ENCODE measurements at regions not wholly inside any gene's neighbourhood (a gene's known extent, or its start where the extent isn't known, plus 50 kb on each side); places are given as distances from the start of the nearest gene placed in this dataset.

GRCh38 chr15:92831655-92832328, 68.3 kb upstream of the CHD2 start:
- H3K4me1 ChIP-seq: peaks cover 37 to 38% of the 10 kb centered on the region in 2 donors
- no peaks in the 10 kb centered on the region for H3K27me3 ChIP-seq
- H3K9me3 ChIP-seq: no peaks in the 10 kb centered on the region
- peak overlapping the region; percentile 41 to 48 (median 42) for H3K4me3 ChIP-seq
- ATAC-seq (peak; percentile 97), DNase-seq (peak; percentile 95 to 98)
- H3K36me3 ChIP-seq: no peaks in the 10 kb centered on the region
- in situ Hi-C loops (cut with MboI; ENCODE audit: low sequenced_read_pairs in 4 of 4) (no loop called here), intact Hi-C loops (cut with DNase I; ENCODE audit: low total_unique reads) (loop anchor here (1.0 kb wide), 2 partner anchors 22 to 51 kb away; no protein-coding TSS in a partner anchor)
- H3K27ac ChIP-seq: peak overlapping the region; percentile 85 to 92 (median 90)
- TF ChIP-seq, protein P1, sequence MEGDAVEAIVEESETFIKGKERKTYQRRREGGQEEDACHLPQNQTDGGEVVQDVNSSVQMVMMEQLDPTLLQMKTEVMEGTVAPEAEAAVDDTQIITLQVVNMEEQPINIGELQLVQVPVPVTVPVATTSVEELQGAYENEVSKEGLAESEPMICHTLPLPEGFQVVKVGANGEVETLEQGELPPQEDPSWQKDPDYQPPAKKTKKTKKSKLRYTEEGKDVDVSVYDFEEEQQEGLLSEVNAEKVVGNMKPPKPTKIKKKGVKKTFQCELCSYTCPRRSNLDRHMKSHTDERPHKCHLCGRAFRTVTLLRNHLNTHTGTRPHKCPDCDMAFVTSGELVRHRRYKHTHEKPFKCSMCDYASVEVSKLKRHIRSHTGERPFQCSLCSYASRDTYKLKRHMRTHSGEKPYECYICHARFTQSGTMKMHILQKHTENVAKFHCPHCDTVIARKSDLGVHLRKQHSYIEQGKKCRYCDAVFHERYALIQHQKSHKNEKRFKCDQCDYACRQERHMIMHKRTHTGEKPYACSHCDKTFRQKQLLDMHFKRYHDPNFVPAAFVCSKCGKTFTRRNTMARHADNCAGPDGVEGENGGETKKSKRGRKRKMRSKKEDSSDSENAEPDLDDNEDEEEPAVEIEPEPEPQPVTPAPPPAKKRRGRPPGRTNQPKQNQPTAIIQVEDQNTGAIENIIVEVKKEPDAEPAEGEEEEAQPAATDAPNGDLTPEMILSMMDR (IDR thresholded peaks at IDR 0.05 in 4 of 5, conservative IDR thresholded peaks at IDR 0.05 in 1 of 5): no peak
- peak; percentile 76 to 95 for TF ChIP-seq POLR2A (IDR thresholded peaks at IDR 0.05)

DNA sequence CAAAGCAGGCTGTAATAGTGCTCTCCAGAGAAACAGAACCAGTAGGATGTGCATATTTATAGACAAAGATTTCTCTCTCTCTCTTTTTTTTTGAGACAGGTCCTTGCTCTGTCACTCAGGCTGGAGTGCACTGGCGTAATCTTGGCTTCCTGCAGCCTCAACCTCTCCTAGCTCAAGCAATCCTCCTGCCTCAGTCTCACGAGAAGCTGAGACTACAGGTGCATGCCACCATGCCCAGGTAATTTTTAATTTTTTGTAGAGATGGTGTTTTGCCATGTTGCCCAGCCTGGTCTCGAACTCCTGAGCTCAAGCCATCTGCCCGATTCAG, 67.1 kb upstream of the CHD2 start:
- H3K27me3 ChIP-seq: no peaks in the 10 kb centered on the region
- H3K27ac ChIP-seq: peak overlapping the region; percentile 85 to 92 (median 90)
- no peak for TF ChIP-seq POLR2A (IDR thresholded peaks at IDR 0.05)
- TF ChIP-seq, protein P1 (IDR thresholded peaks at IDR 0.05 in 4 of 5, conservative IDR thresholded peaks at IDR 0.05 in 1 of 5): no peak
- no peaks in the 10 kb centered on the region for H3K9me3 ChIP-seq
- ATAC-seq (no peak), DNase-seq (no peak)
- H3K36me3 ChIP-seq: no peaks in the 10 kb centered on the region
- H3K4me3 ChIP-seq: peak overlapping the region in 1 of 4 donors; percentile 15
- H3K4me1 ChIP-seq: peaks cover 37 to 38% of the 10 kb centered on the region in 2 donors
- in situ Hi-C loops (cut with MboI; ENCODE audit: low sequenced_read_pairs in 4 of 4) (no loop called here), intact Hi-C loops (cut with DNase I; ENCODE audit: low total_unique reads) (no loop called here)

- Histone ChIP-seq H3K36me3 (no peaks in the 10 kb centered on the region), H3K27me3 (no peaks in the 10 kb centered on the region), H3K4me1 (peaks cover 37 to 38% of the 10 kb centered on the region in 2 donors), H3K9me3 (no peaks in the 10 kb centered on the region), H3K4me3 (peak overlapping the region in 1 of 4 donors; percentile 15), H3K27ac (peak overlapping the region; percentile 85 to 92 (median 90))
- ATAC-seq: no peak
- TF ChIP-seq, protein P1 (IDR thresholded peaks at IDR 0.05 in 4 of 5, conservative IDR thresholded peaks at IDR 0.05 in 1 of 5): no peak
- TF ChIP-seq POLR2A (IDR thresholded peaks at IDR 0.05): no peak
- in situ Hi-C loops (cut with MboI; ENCODE audit: low sequenced_read_pairs in 4 of 4): no loop called here
- DNase-seq: no peak
- intact Hi-C loops (cut with DNase I; ENCODE audit: low total_unique reads): no loop called here
Measured at GRCh38 chr15:92833493-92834271, 66.4 kb upstream of the CHD2 start.

DNA sequence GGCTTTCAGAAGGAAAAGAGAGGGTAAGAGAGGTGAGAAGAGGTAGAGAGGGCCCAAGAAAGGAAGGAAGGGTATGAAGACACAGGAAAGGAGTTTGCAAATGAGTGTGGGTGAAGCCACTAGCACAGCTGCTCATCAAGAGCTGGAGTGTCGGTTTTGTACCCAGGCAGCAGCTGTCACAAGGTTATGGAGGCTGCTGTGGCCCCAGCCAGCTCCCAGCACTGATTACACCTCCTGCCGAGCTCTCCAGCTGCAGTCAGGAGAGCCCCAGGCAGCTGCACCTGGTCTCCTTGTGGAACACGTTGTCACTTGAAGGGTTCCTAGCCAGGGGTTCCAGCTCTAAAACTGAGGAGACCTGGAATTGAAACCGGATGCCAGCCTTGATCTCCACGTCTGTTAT, 60.4 kb upstream of the CHD2 start:
- ATAC-seq (no peak), DNase-seq (no peak)
- no peak for TF ChIP-seq POLR2A (IDR thresholded peaks at IDR 0.05)
- TF ChIP-seq, protein P1 (IDR thresholded peaks at IDR 0.05 in 4 of 5, conservative IDR thresholded peaks at IDR 0.05 in 1 of 5): no peak
- intact Hi-C loops (cut with DNase I; ENCODE audit: low total_unique reads): no loop called here
- H3K4me3 ChIP-seq: no peak overlapping the region
- H3K9me3 ChIP-seq: no peaks in the 10 kb centered on the region
- in situ Hi-C loops (cut with MboI; ENCODE audit: low sequenced_read_pairs in 4 of 4): loop anchor here in 1 of 4 donors (5.0 kb wide), 1 partner anchor 38 kb away; no protein-coding TSS in a partner anchor
- no peak overlapping the region for H3K27ac ChIP-seq
- H3K4me1 ChIP-seq: no peaks in the 10 kb centered on the region
- H3K36me3 ChIP-seq: no peaks in the 10 kb centered on the region
- H3K27me3 ChIP-seq: no peaks in the 10 kb centered on the region

Data from gastrocnemius medialis (tissue), 4 donors.